H9 (cell line): ENCODE measurements at regions not wholly inside any gene's neighbourhood (a gene's known extent, or its start where the extent isn't known, plus 50 kb on each side); places are given as distances from the start of the nearest gene placed in this dataset.

Source experiments
- DNase-seq: peaks from one replicate; pipeline ENCODE4 v3.0.0-alpha.2; 2017
- H2AFZ ChIP-seq: one replicate; pipeline ENCODE4 v1.6.1; 2013; ENCODE audit warnings: mild to moderate bottlenecking, low read length, control low read depth, moderate library complexity
- H2AK5ac ChIP-seq: 2 replicates; pipeline ENCODE4 v1.6.1; 2013; ENCODE audit warnings: low read length, control low read depth, mixed read lengths; ENCODE audit not compliant: insufficient read length
- H2BK120ac ChIP-seq: one replicate; pipeline ENCODE4 v1.6.1; 2013; ENCODE audit warnings: low read depth, mild to moderate bottlenecking, low read length, control low read depth, inconsistent platforms; ENCODE audit not compliant: poor library complexity, severe bottlenecking
- H2BK12ac ChIP-seq: 2 replicates; pipeline ENCODE4 v1.6.1; 2013; ENCODE audit warnings: low read length, control low read depth, mixed read lengths, low read depth; ENCODE audit not compliant: insufficient read length
- H2BK15ac ChIP-seq: 2 replicates; pipeline ENCODE4 v1.6.1; 2013; ENCODE audit warnings: low read depth, low read length, control low read depth
- H2BK20ac ChIP-seq: one replicate; pipeline ENCODE4 v1.6.1; 2013; ENCODE audit warnings: low read depth, mild to moderate bottlenecking, low read length, control low read depth, inconsistent platforms; ENCODE audit not compliant: poor library complexity, severe bottlenecking
- H2BK5ac ChIP-seq: 2 replicates; pipeline ENCODE4 v1.6.1; 2013; ENCODE audit warnings: low read length, control low read depth, mixed read lengths; ENCODE audit not compliant: insufficient read length
- H3K14ac ChIP-seq: 2 replicates; pipeline ENCODE4 v1.6.1; 2013; ENCODE audit warnings: low read length, control low read depth; ENCODE audit not compliant: insufficient read depth
- H3K18ac ChIP-seq: 2 replicates; pipeline ENCODE4 v1.6.1; 2013; ENCODE audit warnings: low read depth, mild to moderate bottlenecking, mixed read lengths, low read length, control low read depth; ENCODE audit not compliant: insufficient read length
- H3K23ac ChIP-seq: 2 replicates; pipeline ENCODE4 v1.6.1; 2013; ENCODE audit warnings: low read length, control low read depth, mixed read lengths, low read depth; ENCODE audit not compliant: insufficient read length
- H3K23me2 ChIP-seq: 2 replicates; pipeline ENCODE4 v1.6.1; 2013; ENCODE audit warnings: low read depth, mild to moderate bottlenecking, mixed read lengths, low read length, control low read depth; ENCODE audit not compliant: insufficient read length, poor library complexity, severe bottlenecking
- H3K27ac ChIP-seq: 2 replicates; pipeline ENCODE4 v1.5.1; 2013; ENCODE audit warnings: low read length, control low read depth, mixed read lengths, low read depth; ENCODE audit not compliant: insufficient read length
- H3K27me3 ChIP-seq: 2 replicates; pipeline ENCODE4 v1.6.1; 2013; ENCODE audit warnings: low read length, control low read depth, inconsistent platforms; ENCODE audit not compliant: insufficient read depth
- H3K4ac ChIP-seq: 2 replicates; pipeline ENCODE4 v1.6.1; 2013; ENCODE audit warnings: low read depth, mild to moderate bottlenecking, control low read depth, inconsistent platforms, low read length, moderate library complexity
- H3K4me1 ChIP-seq: 2 replicates; pipeline ENCODE4 v1.6.1; 2013; ENCODE audit warnings: low read length, control low read depth, inconsistent platforms; ENCODE audit not compliant: insufficient read depth
- H3K4me2 ChIP-seq: 2 replicates; pipeline ENCODE4 v1.6.1; 2013; ENCODE audit warnings: low read length, control low read depth, mixed read lengths; ENCODE audit not compliant: insufficient read length, insufficient read depth
- H3K56ac ChIP-seq: 2 replicates; pipeline ENCODE4 v1.6.1; 2013; ENCODE audit warnings: low read depth, mild to moderate bottlenecking, mixed read lengths, low read length, control low read depth; ENCODE audit not compliant: insufficient read length
- H3K79me1 ChIP-seq: 2 replicates; pipeline ENCODE4 v1.6.1; 2013; ENCODE audit warnings: low read depth, mild to moderate bottlenecking, moderate library complexity, low read length, control low read depth, inconsistent platforms; ENCODE audit not compliant: insufficient read depth, poor library complexity, severe bottlenecking
- H3K79me2 ChIP-seq: 2 replicates; pipeline ENCODE4 v1.6.1; 2013; ENCODE audit warnings: low read length, control low read depth, inconsistent platforms; ENCODE audit not compliant: insufficient read depth
- H3K9ac ChIP-seq: 2 replicates; pipeline ENCODE4 v1.6.1; 2013; ENCODE audit warnings: low read length, control low read depth, mixed read lengths; ENCODE audit not compliant: insufficient read length; ENCODE audit errors: extremely low read depth
- H3K9me3 ChIP-seq: one replicate; pipeline ENCODE4 v1.6.1; 2013; ENCODE audit warnings: low read depth, low read length, inconsistent platforms; ENCODE audit not compliant: control insufficient read depth
- H3T11ph ChIP-seq: one replicate; pipeline ENCODE4 v1.6.1; 2013; ENCODE audit warnings: mild to moderate bottlenecking, low read length, control low read depth, inconsistent platforms
- H4K20me1 ChIP-seq: one replicate; pipeline ENCODE4 v1.6.1; 2013; ENCODE audit not compliant: control insufficient read depth, insufficient read length, insufficient read depth
- H4K5ac ChIP-seq: 2 replicates; pipeline ENCODE4 v1.6.1; 2013; ENCODE audit warnings: low read depth, mild to moderate bottlenecking, mixed read lengths, low read length, control low read depth; ENCODE audit not compliant: insufficient read length
- H4K8ac ChIP-seq: replicated peaks from 2 replicates; pipeline ENCODE4 v1.6.1; 2013; ENCODE audit warnings: low read length, control low read depth, mixed read lengths, low read depth; ENCODE audit not compliant: insufficient read length
- H4K91ac ChIP-seq: 2 replicates; pipeline ENCODE4 v1.6.1; 2013; ENCODE audit warnings: low read depth, mild to moderate bottlenecking, moderate library complexity, mixed read lengths, low read length, control low read depth; ENCODE audit not compliant: insufficient read length
- H3K27ac Mint-ChIP-seq, 3 experiments: 2 replicates in 2 of 3; 3 replicates in 1 of 3; pipeline ENCODE4 v1.8.0; 2020 to 2021; ENCODE audit warnings: mixed read lengths in 3 of 3, mild to moderate bottlenecking in 1 of 3, moderate library complexity in 1 of 3
- H3K27me3 Mint-ChIP-seq: 2 replicates; pipeline ENCODE4 v1.8.0; 2021; ENCODE audit warnings: low read depth, mild to moderate bottlenecking, moderate library complexity, mixed read lengths
- H3K36me3 Mint-ChIP-seq, 3 experiments: 2 replicates in 2 of 3; 3 replicates in 1 of 3; pipeline ENCODE4 v1.8.0; 2020 to 2021; ENCODE audit warnings: low read depth in 3 of 3, mixed read lengths in 3 of 3; ENCODE audit not compliant: insufficient read depth in 1 of 3
- H3K4me1 Mint-ChIP-seq, 2 experiments: 2 replicates each; pipeline ENCODE4 v1.8.0; 2020; ENCODE audit warnings: mixed read lengths in 2 of 2
- H3K4me3 Mint-ChIP-seq, 2 experiments: 2 replicates in 1 of 2; 3 replicates in 1 of 2; pipeline ENCODE4 v1.8.0; 2020 to 2021; ENCODE audit warnings: mild to moderate bottlenecking in 2 of 2, mixed read lengths in 2 of 2, moderate library complexity in 1 of 2
- H3K9me3 Mint-ChIP-seq, 2 experiments: 2 replicates in 1 of 2; 3 replicates in 1 of 2; pipeline ENCODE4 v1.8.0; 2020; ENCODE audit warnings: mild to moderate bottlenecking in 2 of 2, mixed read lengths in 2 of 2, moderate library complexity in 1 of 2
- WGBS: extraction: QIAGEN DNeasy Blood & Tissue Kit; methylation state at CpG from one replicate; pipeline ENCODE4 v1.1.7; 2013; ENCODE audit warnings: missing lambda C conversion rate, low lambda C conversion rate, mixed read lengths; ENCODE audit not compliant: insufficient read length; ENCODE audit errors: extremely low coverage; 5-methylcytosine and 5-hydroxymethylcytosine counted together
- TF ChIP-seq, protein P1 (sequence below): fragments of 200-600 bp; sonication (generic); conservative IDR thresholded peaks from 3 replicates; pipeline ENCODE4 v1.8.0; 2021; ENCODE audit warnings: antibody characterized with exemption, mild to moderate bottlenecking

GRCh38 chr3:178099274-178099673 lies 437.0 kb upstream of the KCNMB2 start:
- no peak overlapping the region for H3K27ac Mint-ChIP-seq
- no peak overlapping the region for H3K18ac ChIP-seq

More at GRCh38 chr3:178099274-178099673, 437.0 kb upstream of the KCNMB2 start:
- Histone ChIP-seq H2BK5ac (no peak overlapping the region), H2AK5ac (no peak overlapping the region), H3K27ac (no peak overlapping the region), H3K4ac (no peak overlapping the region), H3K27me3 (no peaks in the 10 kb centered on the region), H3K9ac (no peak overlapping the region), H3K23ac (no peak overlapping the region), H4K20me1 (no peaks in the 10 kb centered on the region), H2BK20ac (no peak overlapping the region), H2AFZ (no peak overlapping the region), H2BK120ac (no peak overlapping the region), H4K8ac (no peak overlapping the region), H3K9me3 (no peaks in the 10 kb centered on the region), H2BK15ac (no peak overlapping the region), H3K14ac (no peak overlapping the region), H3K56ac (no peak overlapping the region), H3K4me1 (no peaks in the 10 kb centered on the region; the same call in 1 of the 2 replicates), H3K79me2 (no peaks in the 10 kb centered on the region), H3K4me2 (no peak overlapping the region), H3K79me1 (no peaks in the 10 kb centered on the region), H4K5ac (no peak overlapping the region), H2BK12ac (no peak overlapping the region), H3T11ph (no peak overlapping the region), H4K91ac (no peak overlapping the region), H3K23me2 (no peaks in the 10 kb centered on the region)
- H3K27me3 Mint-ChIP-seq: no peaks in the 10 kb centered on the region
- no peaks in the 10 kb centered on the region for H3K36me3 Mint-ChIP-seq
- DNase-seq: no peak
- H3K9me3 Mint-ChIP-seq: peaks cover 0 to 2% of the 10 kb centered on the region in 2 experiments; a peak in 2 of 5 replicates
- TF ChIP-seq, protein P1, sequence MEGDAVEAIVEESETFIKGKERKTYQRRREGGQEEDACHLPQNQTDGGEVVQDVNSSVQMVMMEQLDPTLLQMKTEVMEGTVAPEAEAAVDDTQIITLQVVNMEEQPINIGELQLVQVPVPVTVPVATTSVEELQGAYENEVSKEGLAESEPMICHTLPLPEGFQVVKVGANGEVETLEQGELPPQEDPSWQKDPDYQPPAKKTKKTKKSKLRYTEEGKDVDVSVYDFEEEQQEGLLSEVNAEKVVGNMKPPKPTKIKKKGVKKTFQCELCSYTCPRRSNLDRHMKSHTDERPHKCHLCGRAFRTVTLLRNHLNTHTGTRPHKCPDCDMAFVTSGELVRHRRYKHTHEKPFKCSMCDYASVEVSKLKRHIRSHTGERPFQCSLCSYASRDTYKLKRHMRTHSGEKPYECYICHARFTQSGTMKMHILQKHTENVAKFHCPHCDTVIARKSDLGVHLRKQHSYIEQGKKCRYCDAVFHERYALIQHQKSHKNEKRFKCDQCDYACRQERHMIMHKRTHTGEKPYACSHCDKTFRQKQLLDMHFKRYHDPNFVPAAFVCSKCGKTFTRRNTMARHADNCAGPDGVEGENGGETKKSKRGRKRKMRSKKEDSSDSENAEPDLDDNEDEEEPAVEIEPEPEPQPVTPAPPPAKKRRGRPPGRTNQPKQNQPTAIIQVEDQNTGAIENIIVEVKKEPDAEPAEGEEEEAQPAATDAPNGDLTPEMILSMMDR: no peak
- no peak overlapping the region for H3K4me3 Mint-ChIP-seq
- peaks cover 11 to 12% of the 10 kb centered on the region in 2 experiments for H3K4me1 Mint-ChIP-seq
- no CpG with 5 or more reads among the region's 4 CpGs for WGBS
